ENCODE measurements at regions not wholly inside any gene's neighbourhood (a gene's known extent, or its start where the extent isn't known, plus 50 kb on each side); places are given as distances from the start of the nearest gene placed in this dataset.

DNA sequence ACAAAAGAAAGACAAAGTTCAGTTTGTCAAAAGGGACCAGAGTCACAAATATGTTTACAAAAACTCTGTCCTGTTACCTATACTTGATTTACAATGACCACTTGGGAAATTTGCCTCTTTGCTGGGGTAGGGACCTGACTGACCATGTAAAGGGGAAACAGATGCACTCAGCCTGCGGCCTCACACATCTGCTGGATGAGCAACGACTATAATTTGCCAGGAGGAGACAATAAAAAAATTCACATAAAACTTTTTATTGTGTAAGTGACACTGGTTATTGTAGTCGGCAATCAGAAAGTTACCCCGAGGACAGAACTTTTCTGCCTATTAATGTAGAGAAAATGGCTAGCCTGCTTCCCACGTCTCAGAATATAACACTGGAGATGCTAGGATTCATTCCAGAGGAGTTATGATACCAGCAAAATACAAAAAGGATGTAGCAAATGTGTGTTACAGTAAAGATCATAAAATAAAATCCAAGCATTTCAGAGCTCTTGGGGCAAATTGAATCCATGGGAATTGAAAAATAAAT lies 415.4 kb upstream of the SPTLC3 start:
- intact Hi-C loops (cut with DNase I) = no loop called here
- DNase-seq = no peak
- Histone ChIP-seq H3K27me3 (ENCODE audit: control insufficient read depth, insufficient read depth) (no peaks in the 10 kb centered on the region), H3K27ac (ENCODE audit: low read length) (no peak overlapping the region), H3K4me3 (ENCODE audit: low read length) (no peak overlapping the region), H3K9me3 (ENCODE audit: control insufficient read depth, low read length) (no peaks in the 10 kb centered on the region), H3K4me1 (ENCODE audit: control insufficient read depth, insufficient read depth, low read length) (no peaks in the 10 kb centered on the region)
- WGBS = 72% methylated on average over 5 of the region's 5 CpGs
- ATAC-seq = no peak

DNA sequence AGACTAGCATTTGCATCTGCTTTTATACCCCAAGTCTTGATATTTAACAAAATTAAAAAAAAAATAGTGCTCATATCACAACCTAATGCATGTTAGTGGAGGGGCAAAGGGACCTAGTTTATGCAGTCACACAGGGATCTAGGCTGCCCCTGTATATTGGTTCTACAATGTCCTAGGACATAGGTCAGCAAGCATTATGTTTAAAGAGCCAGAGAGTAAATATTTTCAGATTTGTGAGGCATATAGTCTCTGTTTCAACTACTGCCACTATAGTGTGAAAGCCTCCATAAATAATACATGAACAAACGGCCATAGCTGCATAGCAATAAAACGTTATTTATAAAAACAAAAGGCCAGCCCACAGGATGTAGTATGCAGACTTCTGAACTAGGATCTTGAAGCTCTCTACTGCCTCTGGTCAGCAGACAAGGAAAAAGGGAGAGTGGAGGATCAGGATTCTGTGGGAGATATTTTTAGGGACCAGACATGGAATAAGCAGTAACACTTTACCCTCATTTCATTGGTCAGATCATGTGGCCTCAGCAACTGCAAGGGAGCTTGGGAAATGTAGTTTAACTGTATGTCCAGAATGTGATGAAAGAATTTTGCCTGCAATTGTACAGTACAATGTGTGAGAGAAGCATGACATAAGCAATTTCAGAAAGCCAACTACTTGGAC lies 414.2 kb upstream of the SPTLC3 start:
- no peaks in the 10 kb centered on the region for H3K9me3 ChIP-seq (ENCODE audit: control insufficient read depth, low read length)
- intact Hi-C loops (cut with DNase I) = no loop called here
- 29% methylated on average over 2 of the region's 2 CpGs for WGBS
- H3K27ac ChIP-seq (ENCODE audit: low read length) = no peak overlapping the region
- no peaks in the 10 kb centered on the region for H3K4me1 ChIP-seq (ENCODE audit: control insufficient read depth, insufficient read depth, low read length)
- DNase-seq (no peak), ATAC-seq (peak in 1 of 2 donors; percentile 75)
- H3K27me3 ChIP-seq (ENCODE audit: control insufficient read depth, insufficient read depth) = no peaks in the 10 kb centered on the region
- no peak overlapping the region for H3K4me3 ChIP-seq (ENCODE audit: low read length)

DNA sequence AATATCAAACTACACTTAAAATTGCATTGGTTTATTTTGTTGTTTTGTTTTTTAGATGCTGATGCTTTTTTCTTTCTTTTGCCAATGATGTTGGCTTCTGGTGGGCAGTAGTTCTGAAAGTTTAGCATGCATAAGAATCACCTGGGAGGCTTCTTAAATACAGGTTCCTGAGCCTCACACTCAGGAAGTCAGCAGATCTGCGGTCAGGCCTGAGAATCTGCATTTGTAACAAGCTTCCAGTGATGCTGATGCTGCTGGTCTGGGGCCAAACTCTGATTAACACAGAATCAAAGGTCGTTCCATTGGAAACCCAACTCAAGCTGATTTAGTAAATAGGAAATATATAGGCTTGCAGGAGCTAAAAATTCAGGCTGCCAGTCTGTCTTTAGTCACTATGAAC lies 412.9 kb upstream of the SPTLC3 start:
- H3K4me1 ChIP-seq (ENCODE audit: control insufficient read depth, insufficient read depth, low read length) = no peaks in the 10 kb centered on the region
- H3K4me3 ChIP-seq (ENCODE audit: low read length) = no peak overlapping the region
- DNase-seq = no peak
- ATAC-seq = no peak
- no peaks in the 10 kb centered on the region for H3K27me3 ChIP-seq (ENCODE audit: control insufficient read depth, insufficient read depth)
- WGBS = 70% methylated on average over 2 of the region's 2 CpGs
- no peak overlapping the region for H3K27ac ChIP-seq (ENCODE audit: low read length)
- H3K9me3 ChIP-seq (ENCODE audit: control insufficient read depth, low read length) = no peaks in the 10 kb centered on the region
- intact Hi-C loops (cut with DNase I) = no loop called here

DNA sequence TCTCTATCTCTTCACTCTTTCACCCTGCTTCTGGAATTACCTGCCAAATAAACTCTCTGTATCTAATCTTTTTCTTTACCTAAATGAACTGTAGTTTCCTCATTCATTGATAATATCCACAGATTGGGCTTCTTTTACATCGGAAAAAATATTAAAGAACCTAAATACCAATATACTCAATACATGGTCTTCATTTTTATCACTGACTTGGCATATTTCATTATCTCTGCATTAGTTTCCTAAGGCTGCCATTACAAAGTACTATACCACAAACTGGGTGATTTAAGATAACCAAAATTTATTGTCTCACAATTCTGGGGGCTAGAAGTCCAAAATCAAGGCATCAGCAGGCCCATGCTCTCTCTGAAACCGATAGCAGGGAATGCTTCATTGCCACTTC lies 411.9 kb upstream of the SPTLC3 start:
- ATAC-seq (no peak), DNase-seq (no peak)
- 69% methylated on average over 2 of the region's 2 CpGs for WGBS
- H3K27me3 ChIP-seq (ENCODE audit: control insufficient read depth, insufficient read depth) = no peaks in the 10 kb centered on the region
- no peak overlapping the region for H3K4me3 ChIP-seq (ENCODE audit: low read length)
- intact Hi-C loops (cut with DNase I) = no loop called here
- no peak overlapping the region for H3K27ac ChIP-seq (ENCODE audit: low read length)
- no peaks in the 10 kb centered on the region for H3K4me1 ChIP-seq (ENCODE audit: control insufficient read depth, insufficient read depth, low read length)
- no peaks in the 10 kb centered on the region for H3K9me3 ChIP-seq (ENCODE audit: control insufficient read depth, low read length)

DNA sequence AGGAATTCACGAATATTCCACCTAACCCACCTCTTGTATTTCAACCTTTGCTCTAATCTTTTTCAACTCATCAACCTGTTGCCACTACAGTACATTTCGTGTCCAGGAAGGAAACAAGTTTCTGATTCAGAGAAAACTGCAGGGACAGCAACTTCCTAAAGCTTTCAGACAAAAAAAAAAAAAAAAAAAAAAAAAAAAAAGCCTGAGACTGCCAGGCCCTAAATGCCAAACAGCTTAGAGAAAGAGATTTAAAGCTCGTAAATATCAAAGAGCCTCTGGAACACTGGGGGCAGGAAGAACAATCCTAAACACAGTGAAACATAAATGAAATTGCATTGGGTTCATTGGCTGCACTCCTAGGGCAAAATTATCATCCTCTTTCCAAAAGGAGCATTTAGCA lies 411.2 kb upstream of the SPTLC3 start:
- no peaks in the 10 kb centered on the region for H3K9me3 ChIP-seq (ENCODE audit: control insufficient read depth, low read length)
- no peak for DNase-seq
- WGBS = 41% methylated on average over 3 of the region's 3 CpGs
- H3K27me3 ChIP-seq (ENCODE audit: control insufficient read depth, insufficient read depth) = no peaks in the 10 kb centered on the region
- no peak overlapping the region for H3K27ac ChIP-seq (ENCODE audit: low read length)
- H3K4me3 ChIP-seq (ENCODE audit: low read length) = no peak overlapping the region
- no peak for ATAC-seq
- intact Hi-C loops (cut with DNase I) = no loop called here
- no peaks in the 10 kb centered on the region for H3K4me1 ChIP-seq (ENCODE audit: control insufficient read depth, insufficient read depth, low read length)

DNA sequence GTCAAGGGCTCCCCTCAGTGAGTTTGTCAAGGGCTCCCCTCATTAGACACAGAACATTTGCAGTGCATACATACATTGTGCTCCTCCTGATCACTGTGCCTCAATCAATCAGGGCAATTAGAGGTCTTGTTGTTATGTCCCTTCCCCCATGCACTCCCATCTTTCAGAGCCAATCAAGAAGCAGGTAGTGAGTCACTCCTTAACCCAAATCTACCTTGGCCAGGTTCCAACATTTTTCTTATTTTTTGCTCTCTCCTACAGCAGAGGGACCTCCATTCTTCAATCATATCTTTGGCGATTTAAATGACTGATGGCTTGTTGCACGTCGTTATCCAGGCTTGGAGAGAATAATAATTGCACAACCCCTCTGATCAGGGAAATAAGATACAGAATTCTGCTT lies 409.9 kb upstream of the SPTLC3 start:
- intact Hi-C loops (cut with DNase I) = no loop called here
- Histone ChIP-seq H3K27me3 (ENCODE audit: control insufficient read depth, insufficient read depth) (no peaks in the 10 kb centered on the region), H3K4me3 (ENCODE audit: low read length) (no peak overlapping the region), H3K27ac (ENCODE audit: low read length) (no peak overlapping the region), H3K9me3 (ENCODE audit: control insufficient read depth, low read length) (no peaks in the 10 kb centered on the region), H3K4me1 (ENCODE audit: control insufficient read depth, insufficient read depth, low read length) (no peaks in the 10 kb centered on the region)
- ATAC-seq (no peak), DNase-seq (no peak)
- 52% methylated on average over 3 of the region's 3 CpGs for WGBS

DNA sequence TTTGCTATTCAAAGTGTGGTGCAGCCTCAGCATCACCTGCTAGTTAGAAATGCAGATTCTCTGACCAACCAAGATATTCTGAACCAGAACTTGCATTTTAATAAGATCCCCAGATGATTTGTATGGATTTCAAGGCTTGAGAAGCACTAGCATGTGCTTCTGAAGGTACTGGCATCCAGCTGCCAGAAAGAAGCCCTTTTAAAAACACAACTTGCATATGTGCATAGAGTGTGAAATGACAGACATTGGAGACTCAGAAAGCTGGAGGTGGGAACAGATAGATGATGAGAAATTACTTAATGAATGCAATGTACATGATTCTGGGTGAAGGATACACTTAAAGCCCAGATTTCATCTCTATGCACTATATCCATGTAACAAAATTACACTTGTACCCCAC lies 409.3 kb upstream of the SPTLC3 start:
- H3K4me1 ChIP-seq (ENCODE audit: control insufficient read depth, insufficient read depth, low read length) = no peaks in the 10 kb centered on the region
- no peaks in the 10 kb centered on the region for H3K27me3 ChIP-seq (ENCODE audit: control insufficient read depth, insufficient read depth)
- H3K4me3 ChIP-seq (ENCODE audit: low read length) = no peak overlapping the region
- H3K9me3 ChIP-seq (ENCODE audit: control insufficient read depth, low read length) = no peaks in the 10 kb centered on the region
- H3K27ac ChIP-seq (ENCODE audit: low read length) = no peak overlapping the region
- intact Hi-C loops (cut with DNase I) = no loop called here
- ATAC-seq = no peak
- no peak for DNase-seq

DNA sequence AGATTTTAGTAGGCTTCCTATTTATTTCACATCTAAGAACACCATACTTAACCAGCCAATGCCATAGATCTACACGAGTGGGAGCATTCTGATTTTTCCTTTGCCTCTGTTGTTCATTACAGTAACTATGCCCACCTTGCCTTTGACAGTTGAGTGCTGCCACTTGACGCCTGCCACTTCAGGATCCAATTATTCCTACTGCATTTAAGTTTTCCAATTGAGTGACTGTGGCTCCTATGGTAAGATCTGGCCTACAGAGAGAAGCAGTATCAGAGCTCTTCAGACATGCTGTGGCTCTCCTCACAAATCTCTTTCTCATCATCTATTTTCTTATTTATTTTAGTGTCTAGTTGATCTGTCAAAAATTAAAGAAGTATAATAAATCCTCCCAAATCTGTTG lies 403.0 kb upstream of the SPTLC3 start:
- WGBS = 78% methylated on average over 2 of the region's 2 CpGs
- intact Hi-C loops (cut with DNase I) = no loop called here
- DNase-seq (no peak), ATAC-seq (no peak)
- Histone ChIP-seq H3K9me3 (ENCODE audit: control insufficient read depth, low read length) (no peaks in the 10 kb centered on the region), H3K27me3 (ENCODE audit: control insufficient read depth, insufficient read depth) (no peaks in the 10 kb centered on the region), H3K27ac (ENCODE audit: low read length) (no peak overlapping the region), H3K4me3 (ENCODE audit: low read length) (no peak overlapping the region), H3K4me1 (ENCODE audit: control insufficient read depth, insufficient read depth, low read length) (no peaks in the 10 kb centered on the region)

DNA sequence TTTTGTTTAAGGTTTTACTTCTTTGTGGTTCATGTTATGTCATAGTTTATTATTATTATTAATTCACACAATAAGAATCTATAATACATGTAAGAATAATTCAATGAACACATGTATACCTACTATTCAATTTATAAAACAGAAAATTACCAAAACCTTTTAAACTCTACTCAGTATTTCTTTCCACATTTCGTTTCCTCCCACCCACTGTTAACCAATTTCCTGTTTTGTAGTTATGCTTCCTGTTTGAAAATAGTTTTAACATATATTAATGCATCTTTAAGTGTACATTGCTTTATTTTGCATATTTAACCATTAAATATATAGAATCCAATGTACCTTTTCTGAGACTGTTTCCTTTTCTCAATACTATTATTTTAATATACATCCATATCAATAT lies 397.9 kb upstream of the SPTLC3 start:
- Histone ChIP-seq H3K4me3 (ENCODE audit: low read length) (no peak overlapping the region), H3K9me3 (ENCODE audit: control insufficient read depth, low read length) (no peaks in the 10 kb centered on the region), H3K27me3 (ENCODE audit: control insufficient read depth, insufficient read depth) (no peaks in the 10 kb centered on the region), H3K4me1 (ENCODE audit: control insufficient read depth, insufficient read depth, low read length) (no peaks in the 10 kb centered on the region), H3K27ac (ENCODE audit: low read length) (no peak overlapping the region)
- intact Hi-C loops (cut with DNase I) = no loop called here
- 61% methylated on average over 1 of the region's 1 CpG for WGBS
- ATAC-seq (no peak), DNase-seq (no peak)

DNA sequence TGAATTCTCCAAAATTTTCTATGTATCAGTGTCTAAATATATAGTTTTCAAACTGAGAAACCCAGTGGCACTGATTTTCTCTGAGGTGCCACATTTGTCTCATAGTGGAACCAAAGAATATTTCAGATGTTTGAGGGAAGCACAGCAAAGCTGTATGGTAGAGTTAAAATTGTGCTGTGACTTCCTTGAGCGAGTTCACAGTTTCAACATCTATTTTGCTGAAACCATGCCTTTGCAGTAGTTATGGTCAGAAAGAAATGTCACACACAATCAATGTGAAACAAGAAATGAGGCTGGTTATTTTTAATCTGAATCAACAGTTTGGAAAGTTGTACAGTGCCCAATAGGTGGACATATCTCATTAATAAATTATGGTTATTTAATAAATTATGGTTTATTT lies 394.0 kb upstream of the SPTLC3 start:
- Histone ChIP-seq H3K27ac (ENCODE audit: low read length) (no peak overlapping the region), H3K9me3 (ENCODE audit: control insufficient read depth, low read length) (no peaks in the 10 kb centered on the region), H3K27me3 (ENCODE audit: control insufficient read depth, insufficient read depth) (no peaks in the 10 kb centered on the region), H3K4me3 (ENCODE audit: low read length) (no peak overlapping the region), H3K4me1 (ENCODE audit: control insufficient read depth, insufficient read depth, low read length) (no peaks in the 10 kb centered on the region)
- DNase-seq (no peak), ATAC-seq (no peak)
- intact Hi-C loops (cut with DNase I) = no loop called here
- 86% methylated on average over 1 of the region's 1 CpG for WGBS

DNA sequence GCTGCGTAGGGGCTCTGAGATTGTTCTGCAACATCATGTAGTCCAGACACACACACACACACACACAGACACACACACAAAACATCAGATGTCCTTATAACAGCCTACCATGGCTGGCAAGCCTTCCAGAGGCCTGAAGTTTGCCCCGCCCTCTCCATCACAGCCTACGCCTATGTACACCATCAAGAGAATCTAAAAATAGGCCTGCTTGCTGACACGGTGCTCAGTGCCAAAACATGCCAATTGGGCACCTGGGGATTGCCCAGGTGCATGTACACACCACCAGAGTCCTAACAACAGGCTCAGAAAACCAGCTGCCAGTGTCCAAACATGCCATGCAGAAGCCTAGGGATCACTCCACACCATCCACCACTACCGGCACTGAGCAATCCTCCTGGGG lies 391.7 kb upstream of the SPTLC3 start:
- intact Hi-C loops (cut with DNase I) = no loop called here
- Histone ChIP-seq H3K27ac (ENCODE audit: low read length) (no peak overlapping the region), H3K4me3 (ENCODE audit: low read length) (no peak overlapping the region), H3K9me3 (ENCODE audit: control insufficient read depth, low read length) (no peaks in the 10 kb centered on the region), H3K4me1 (ENCODE audit: control insufficient read depth, insufficient read depth, low read length) (no peaks in the 10 kb centered on the region), H3K27me3 (ENCODE audit: control insufficient read depth, insufficient read depth) (no peaks in the 10 kb centered on the region)
- DNase-seq (no peak), ATAC-seq (no peak)
- WGBS = 63% methylated on average over 5 of the region's 5 CpGs

DNA sequence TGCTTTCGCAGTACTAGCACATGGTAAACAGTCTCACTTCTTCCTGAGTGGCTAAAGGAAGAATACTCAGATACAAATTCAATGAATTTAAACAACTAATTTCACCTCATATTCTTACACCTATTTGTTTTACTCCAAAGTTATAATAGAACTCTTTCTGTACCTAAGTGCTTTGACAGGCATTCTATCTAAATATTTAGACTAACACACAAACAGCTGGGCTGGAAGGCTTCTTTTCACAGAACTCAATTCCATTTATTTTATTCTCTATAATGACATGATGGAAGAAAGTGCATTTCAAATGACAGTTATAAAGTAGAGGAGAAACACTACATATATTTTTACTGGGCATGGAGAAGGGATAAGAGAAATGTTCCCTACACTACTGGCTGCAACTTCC lies 384.9 kb upstream of the SPTLC3 start:
- 98% methylated on average over 1 of the region's 1 CpG for WGBS
- no peak overlapping the region for H3K4me3 ChIP-seq (ENCODE audit: low read length)
- H3K9me3 ChIP-seq (ENCODE audit: control insufficient read depth, low read length) = no peaks in the 10 kb centered on the region
- ATAC-seq = no peak
- H3K4me1 ChIP-seq (ENCODE audit: control insufficient read depth, insufficient read depth, low read length) = no peaks in the 10 kb centered on the region
- DNase-seq = no peak
- H3K27me3 ChIP-seq (ENCODE audit: control insufficient read depth, insufficient read depth) = no peaks in the 10 kb centered on the region
- intact Hi-C loops (cut with DNase I) = no loop called here
- no peak overlapping the region for H3K27ac ChIP-seq (ENCODE audit: low read length)

All from right cardiac atrium (tissue), 5 donors.